HG02885 (cell line): ENCODE measurements at regions not wholly inside any gene's neighbourhood (a gene's known extent, or its start where the extent isn't known, plus 50 kb on each side); places are given as distances from the start of the nearest gene placed in this dataset.

Experiments
- ATAC-seq: cut with Tn5 transposase; IDR thresholded peaks from one replicate; pipeline ENCODE4 v1.9.1; 2021; ENCODE audit warnings: mild to moderate bottlenecking; ENCODE audit not compliant: unreplicated experiment, poor library complexity

DNA sequence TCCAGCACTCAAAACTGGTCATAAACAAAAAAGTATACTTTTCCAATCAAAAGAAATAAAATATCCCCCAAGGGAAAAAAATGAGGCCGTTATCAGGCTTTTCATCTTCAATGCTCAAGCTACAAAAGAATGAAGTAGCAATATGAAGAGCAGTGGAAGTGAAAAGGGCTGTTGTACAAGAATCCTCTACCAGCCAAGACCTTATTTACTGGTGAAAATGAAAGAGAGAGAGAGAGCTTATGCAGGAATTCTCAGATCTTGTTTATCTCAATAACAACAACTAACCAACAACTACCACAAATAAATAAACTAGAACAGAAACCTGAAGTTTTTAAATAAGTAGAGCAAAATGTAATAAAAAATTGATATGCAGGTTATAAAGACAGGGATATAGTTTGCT, 400.6 kb downstream of the HDGFL1 start:
- no peak for ATAC-seq

GRCh38 chr6:22972771-22973170, 403.4 kb downstream of the HDGFL1 start:
- ATAC-seq = no peak

DNA sequence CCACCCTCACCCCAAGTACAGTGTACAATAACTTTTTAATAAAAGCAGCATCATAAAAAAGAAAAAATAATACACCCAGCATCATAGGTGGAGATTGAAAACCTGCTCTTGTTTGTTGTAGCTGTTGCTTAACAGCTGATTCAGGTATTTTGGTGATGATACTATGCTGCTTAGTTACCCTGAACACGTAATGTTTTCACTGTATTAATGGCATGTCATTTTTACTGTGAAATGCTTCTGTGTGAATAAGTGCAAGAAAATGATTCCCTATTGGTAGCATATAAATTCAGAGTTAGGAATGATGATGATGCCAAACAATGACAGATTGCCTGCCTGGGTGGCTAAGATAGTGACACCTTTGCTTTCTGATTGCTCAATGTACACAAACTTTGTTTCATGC, 405.7 kb downstream of the HDGFL1 start:
- ATAC-seq = no peak

DNA sequence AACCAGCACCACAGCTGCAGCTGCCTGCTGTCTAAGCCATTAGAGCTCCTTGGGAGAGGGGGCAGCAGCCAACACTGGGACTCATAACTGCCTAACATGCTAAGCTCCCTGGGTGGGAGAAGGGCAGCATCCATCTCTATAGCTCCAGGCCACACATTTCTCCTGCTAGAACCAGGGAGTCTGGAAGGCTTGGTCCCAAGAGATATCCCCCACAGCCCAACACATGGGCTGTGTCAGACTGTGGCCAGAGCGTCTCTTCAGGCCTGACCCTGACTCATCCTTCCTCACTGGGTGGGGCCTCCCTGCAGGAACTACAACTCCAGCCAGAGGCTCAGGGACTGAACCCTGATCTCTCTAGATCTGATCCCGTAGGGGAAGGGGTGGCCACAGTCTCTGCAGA, 411.1 kb downstream of the HDGFL1 start:
- ATAC-seq = no peak

- no peak for ATAC-seq
These were observed 432.8 kb downstream of the HDGFL1 start for GRCh38 chr6:23002044-23002619.

DNA sequence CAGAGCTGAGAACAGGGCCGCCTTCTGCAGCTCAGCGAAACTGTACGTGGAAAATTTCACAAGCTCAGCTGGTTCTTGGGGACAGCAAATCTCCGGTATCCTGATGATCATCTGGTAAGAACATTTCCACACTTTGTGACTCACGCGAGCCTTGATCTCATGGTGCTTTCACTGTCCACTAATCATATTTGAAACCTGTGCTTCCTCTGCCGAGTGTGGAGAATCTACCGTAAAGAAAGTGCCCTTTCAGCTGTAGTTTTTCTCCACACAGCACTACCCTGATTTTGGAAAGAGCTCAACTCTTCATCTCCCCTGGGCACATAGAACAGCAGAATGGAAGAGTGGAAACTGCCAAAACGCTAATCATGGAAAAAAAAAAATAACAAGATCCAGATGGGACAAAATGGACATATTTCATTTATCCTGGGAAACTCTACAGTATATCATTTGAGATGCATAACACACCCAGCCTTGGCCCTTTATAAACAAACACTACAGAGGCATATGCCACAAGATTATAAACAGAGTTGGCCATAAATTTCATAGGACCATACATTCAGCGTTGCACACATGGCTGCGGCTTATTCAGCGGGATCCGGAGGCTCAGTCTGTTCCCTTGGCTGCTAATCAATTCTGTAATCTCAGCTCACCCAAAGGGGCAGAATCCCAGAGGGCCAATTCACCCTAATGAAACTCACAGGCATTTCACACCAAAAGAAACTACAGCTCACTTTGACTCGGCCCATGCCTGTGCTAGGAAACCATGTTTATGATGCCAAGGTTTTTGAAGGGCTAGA, 434.5 kb downstream of the HDGFL1 start:
- no peak for ATAC-seq

DNA sequence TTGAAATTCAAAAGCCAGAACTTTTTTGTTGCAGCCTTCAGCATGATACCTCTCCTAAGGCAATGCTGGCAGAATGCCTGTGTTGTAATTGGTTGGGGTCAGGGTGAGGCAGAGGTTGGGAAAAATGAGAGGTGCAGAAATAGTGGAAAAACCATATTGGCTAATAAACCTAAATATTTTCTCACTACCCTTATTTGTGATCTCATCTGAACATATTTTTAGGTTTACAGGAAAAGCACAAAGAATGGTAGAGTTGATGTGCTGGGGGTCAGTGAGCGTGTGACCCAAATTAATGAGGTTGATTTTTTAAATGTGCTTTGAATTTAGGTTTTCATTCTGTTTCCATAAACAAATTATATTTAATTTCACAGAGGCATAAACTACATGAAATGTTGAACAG, 437.3 kb downstream of the HDGFL1 start:
- ATAC-seq = no peak

DNA sequence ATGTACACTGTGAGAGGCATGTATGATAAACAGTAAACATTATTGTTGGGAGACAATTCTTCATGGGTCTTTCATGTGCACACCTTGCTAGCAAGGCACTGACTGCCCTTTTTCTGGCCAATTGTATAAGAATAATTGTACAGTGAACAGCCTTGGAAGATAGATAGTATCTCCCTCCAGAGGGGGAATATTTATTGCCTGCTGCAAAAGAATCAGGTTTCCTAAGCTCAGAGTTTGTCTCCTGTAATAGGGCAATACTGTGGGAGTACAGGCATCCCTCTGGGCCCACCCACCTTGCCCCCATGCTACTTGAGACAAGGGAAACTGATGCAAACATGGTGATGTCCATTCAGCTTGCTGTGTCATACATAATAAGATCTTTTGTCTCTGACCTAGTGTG, 442.2 kb downstream of the HDGFL1 start:
- ATAC-seq = no peak

- ATAC-seq = no peak
These were observed 444.4 kb downstream of the HDGFL1 start for GRCh38 chr6:23013776-23014175.

- no peak for ATAC-seq
These were observed 447.3 kb downstream of the HDGFL1 start for GRCh38 chr6:23016696-23017095.

DNA sequence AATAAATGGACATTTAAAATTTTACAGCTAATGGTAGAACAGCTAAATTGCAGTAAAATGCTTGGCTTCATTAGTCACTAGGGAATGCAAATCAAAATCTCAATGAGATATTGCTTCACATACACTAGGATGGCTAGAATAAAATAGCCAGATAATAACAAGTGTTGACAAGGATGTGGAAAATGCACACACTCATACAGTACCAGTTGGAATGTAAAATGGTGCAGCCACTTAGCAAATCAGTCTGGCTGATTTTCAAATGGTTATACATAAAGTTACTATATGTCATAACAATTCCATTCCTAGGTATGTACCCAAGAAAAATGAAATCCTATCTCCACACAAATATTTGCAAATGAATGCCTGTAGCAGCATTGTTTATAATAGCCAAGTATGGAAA, 452.1 kb downstream of the HDGFL1 start:
- no peak for ATAC-seq

DNA sequence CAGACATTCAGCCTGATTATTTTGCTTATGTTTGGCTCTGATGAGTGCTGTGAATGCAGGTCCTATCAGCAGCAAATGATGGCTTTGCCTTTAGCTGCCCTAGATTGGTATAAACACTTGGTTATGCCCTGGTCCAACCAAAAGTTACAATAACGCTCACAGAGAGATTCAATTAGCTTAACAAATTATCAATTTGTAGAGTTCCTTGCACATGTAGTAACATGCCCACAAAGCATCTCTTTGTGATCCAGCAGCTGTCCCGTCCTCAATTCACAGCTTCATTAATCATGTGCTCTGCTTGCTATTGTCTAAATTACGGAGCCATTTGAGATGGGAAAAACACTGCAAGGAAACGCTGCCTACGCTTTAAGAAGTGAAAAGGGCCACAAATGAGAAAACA, 457.9 kb downstream of the HDGFL1 start:
- no peak for ATAC-seq

DNA sequence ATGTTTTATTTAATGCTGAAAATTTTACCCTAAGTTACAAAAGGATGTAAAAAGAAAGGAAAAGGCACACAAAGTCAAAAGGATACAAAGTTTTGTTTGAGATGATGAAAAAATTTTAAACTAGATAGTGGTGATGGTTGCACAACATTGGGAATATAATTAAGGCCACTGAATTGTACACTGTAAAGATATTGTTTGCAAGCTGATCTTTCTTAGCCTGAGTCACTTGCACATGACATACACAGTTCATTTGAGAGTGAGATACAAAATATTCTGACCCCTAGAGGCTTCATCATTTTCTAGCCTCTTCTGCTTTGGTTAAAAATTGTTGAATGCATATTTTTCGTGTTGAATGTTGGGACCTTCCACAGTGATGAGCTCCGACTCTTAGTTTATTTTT, 462.6 kb downstream of the HDGFL1 start:
- ATAC-seq = no peak

DNA sequence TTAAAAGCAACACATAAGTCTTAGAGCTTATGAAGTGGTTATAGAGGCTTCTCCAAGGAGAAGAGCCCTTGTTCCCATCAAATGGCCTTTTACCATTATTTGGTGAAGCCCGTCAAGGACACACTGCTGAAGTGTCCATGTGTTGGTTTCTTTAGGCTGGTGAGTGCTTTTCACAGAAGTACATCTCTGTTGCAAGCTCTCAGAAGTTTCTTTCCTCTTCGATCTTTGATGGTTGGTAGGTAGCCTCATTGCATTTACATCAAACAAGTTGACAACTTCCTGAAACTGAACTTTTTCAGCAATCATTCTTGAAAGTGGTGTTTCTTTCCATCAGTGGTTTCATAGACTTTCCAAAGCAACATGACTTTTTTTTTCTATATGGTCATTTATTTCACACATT, 465.6 kb downstream of the HDGFL1 start:
- no peak for ATAC-seq

DNA sequence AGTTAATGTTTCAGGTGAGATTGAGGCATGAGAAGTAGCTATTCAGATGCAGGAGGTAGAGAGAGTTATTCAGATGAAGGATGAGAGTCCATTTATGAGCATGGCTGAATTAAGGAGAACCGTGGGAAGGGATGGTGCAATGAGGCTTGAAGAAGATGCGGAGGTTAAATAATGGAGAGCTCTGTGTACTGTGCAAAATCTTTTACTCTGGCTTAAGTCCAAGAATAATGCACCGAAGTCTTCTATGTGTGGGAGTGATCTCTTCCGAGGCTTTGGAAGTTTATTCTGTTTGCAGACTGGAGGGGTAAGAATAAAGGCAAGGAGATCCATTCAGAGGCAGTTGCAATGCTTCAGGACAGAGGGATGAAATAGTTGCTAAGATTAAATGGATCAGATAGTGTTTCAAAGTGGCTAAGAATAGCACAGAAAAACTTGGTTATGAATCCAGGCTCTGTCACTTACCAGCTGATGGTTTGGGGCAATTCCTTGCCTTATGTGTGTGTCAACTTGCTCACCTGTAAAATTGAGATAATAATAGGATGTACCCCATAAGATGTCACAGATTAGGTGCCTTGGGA, 467.1 kb downstream of the HDGFL1 start:
- no peak for ATAC-seq

GRCh38 chr6:23040899-23041298, 471.5 kb downstream of the HDGFL1 start:
- no peak for ATAC-seq

DNA sequence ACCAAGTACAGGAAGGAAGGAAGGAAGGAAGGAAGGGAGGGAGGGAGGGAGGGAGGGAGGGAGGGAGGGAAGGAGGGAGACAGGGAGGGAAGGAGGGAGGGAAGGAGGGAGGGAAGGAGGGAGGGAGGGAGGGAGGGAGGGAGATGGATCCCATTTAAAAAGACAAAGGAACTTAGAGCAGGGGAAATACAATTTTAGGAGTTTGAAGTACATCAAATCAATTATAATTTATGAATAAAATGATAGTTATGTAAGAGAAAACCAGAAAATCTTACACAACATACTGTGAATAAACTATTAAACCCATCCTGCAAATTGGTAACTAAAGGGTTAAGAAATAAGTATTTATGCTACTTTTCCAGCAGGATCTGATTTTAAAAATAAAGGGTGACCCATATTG, 475.9 kb downstream of the HDGFL1 start:
- ATAC-seq = no peak

DNA sequence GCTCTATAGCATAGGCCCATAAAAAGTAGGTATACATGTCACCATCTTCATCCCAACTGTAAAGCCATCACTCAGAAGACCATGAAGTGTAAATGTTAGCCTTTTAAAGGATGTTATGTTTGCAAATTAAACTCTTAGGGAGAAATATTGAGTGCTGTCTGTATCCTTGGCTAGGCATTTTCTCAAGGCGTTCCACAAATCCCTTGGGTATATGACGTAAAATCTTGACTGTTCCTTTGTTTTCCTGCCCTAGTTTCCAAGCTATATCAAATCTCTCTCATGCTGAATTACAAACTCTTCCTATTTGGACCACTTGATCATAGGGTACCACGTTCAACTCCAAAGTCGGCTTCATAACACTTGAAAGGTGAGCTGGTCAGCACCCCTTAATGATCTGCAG, 486.2 kb downstream of the HDGFL1 start:
- ATAC-seq = no peak

GRCh38 chr6:23073821-23074220, 504.5 kb downstream of the HDGFL1 start:
- no peak for ATAC-seq

- ATAC-seq = no peak
These were observed 508.4 kb downstream of the HDGFL1 start for GRCh38 chr6:23077772-23078171.

GRCh38 chr6:23081701-23082100, 512.3 kb downstream of the HDGFL1 start:
- no peak for ATAC-seq

DNA sequence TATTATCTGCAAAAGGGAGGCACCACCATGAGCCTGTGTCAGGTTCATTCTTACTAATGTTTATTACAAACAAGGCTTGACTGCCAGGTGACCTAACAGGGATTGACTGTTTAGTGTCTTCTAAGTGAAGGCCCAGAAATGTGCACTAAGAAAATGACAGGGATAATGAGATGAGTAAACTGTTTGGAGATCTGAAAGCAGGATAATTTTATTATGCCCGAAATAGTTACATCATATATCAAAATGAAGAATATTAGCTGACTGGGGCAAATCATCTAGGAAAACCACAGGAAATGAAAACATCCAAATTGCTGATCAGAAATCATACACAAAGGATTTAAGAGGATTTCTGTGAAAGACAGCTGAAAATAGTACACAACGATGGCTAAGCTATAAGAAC, 516.7 kb downstream of the HDGFL1 start:
- ATAC-seq = no peak
